ENCODE measurements at regions not wholly inside any gene's neighbourhood (a gene's known extent, or its start where the extent isn't known, plus 50 kb on each side); places are given as distances from the start of the nearest gene placed in this dataset.
"Not testable (repeated sequence)": the region's sequence is repeated elsewhere in the genome, so short reads cannot be mapped to it uniquely, and the experiment has no call there.

- no peak for DNase-seq
Observed at GRCh38 chr1:194358208-194358581, 1171.8 kb upstream of the B3GALT2 start.

DNA sequence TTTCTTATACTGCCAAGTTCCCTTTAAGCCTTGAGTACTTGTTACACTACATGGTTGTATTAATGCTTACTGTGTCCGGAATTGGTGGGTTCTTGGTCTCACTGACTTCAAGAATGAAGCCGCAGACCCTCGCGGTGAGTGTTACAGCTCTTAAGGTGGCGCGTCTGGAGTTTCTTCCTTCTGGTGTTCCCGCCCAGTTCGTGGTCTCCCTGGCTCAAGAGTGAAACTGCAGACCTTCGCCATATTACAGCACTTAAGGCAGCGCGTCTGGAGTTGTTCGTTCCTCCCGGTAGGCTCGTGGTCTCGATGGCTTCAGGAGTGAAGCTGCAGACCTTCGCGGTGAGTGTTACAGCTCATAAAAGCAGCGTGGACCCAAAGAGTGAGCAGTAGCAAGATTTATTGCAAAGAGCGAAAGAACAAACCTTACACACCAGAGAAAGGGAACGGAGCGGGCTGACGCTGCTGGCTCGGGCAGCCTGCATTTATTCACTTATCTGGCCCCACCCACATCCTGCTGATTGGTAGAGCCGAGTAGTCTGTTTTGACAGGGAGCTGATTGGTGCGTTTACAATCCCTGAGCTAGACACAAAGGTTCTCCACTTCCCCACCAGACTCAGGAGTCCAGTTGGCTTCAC is 1171.3 kb upstream of the B3GALT2 start:
- not testable (repeated sequence) for DNase-seq

DNA sequence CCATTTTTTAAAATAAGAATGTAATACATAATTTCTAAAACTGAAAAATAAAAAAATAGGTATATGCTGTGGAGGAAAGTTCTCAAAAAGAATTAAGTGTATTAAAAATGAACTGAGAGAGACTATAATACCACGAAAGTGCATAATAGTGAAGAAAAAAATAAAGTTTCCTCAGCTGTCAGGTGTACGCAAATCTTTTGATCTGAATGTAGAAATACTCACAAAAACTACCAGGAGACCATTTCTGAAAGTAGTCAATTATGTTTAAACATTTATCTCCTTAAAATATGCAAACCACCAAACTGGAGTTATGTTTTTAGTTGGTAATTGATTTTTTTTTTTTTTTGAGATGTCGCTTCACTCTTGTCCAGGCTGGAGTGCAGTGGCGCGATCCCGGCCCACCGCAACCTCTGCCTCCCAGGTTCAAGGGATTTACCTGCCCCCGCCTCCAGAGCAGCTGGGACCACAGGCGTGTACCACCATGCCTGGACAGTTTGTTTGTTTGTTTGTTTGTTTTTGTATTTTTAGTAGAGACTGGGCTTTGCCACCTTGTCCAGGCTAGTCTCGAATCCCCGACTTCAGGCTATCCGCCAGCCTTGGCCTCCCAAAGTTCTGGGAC is 1169.2 kb upstream of the B3GALT2 start:
- no peak for DNase-seq

DNA sequence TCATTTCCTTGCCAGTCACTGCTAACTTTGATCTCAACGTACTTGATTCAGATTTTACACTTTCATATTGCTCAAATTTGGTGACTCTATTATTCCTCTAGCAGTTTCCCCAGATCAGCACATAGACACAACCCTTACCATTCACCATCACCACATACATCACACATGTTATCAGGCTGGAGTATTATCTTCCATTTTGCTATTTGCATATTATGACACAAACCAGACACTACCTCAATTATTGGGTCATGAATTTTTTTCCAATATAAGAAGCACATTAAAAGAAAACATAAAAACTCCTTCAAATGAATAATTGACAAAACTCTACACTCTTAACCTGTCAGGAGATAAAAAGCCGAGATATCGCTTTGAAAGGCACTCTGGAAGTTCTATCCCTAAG is 1166.7 kb upstream of the B3GALT2 start:
- no peak for DNase-seq

- no peak for DNase-seq
Observed at GRCh38 chr1:194347200-194347599, 1160.8 kb upstream of the B3GALT2 start.

- DNase-seq: no peak
Observed at GRCh38 chr1:194342484-194343262, 1156.3 kb upstream of the B3GALT2 start.

DNA sequence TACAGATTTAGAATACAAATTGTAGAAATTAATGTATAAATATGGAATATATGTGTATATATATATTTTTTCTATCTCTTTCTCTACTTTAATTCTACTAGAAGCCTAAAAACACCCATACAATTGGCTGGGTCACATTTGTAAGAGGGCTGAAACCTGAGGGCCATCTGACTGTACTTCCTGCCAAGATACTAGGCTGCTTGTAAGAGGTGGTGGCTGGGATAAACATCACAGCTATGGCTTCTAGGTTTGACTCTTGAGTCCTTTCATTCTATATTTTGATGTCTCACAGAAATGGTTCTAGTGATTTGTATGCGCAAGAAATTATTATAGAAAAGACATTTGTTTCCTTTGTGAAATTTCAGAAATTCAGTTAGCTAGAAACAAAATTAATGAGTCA is 1155.2 kb upstream of the B3GALT2 start:
- no peak for DNase-seq

- DNase-seq: no peak
Observed at GRCh38 chr1:194339471-194339870, 1153.1 kb upstream of the B3GALT2 start.

DNA sequence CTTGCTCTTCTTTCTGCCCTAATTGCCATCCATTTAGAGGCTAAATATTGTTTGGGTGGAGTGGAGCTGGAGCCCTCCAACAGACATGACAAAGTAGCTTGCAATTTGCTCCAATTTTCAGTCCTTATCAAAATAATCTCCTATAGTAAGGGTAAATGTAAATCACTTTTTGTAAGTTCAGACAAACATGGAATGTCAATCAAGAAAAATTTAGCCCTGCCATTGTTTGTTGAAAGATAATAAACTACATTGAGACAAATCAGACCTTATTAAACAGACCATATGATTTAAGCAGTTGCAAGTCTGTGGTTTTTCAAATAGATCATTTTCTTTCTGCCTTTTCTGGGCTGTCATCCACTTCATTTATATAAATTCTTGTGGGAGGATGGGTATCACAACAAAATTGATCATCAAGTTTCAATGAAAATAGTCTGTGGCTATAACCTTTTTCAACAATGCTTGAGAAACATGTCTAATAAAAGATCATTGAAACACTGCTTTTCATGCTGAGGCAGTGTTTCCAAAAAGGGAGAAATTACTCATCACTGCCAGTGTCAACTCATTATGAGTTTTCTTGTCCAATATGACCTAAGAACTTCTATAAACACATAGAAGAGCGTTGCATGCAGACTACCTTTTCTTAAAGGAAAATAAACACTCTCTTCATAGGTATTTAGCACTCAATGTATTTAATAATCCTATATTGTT is 1152.0 kb upstream of the B3GALT2 start:
- DNase-seq: no peak

DNA sequence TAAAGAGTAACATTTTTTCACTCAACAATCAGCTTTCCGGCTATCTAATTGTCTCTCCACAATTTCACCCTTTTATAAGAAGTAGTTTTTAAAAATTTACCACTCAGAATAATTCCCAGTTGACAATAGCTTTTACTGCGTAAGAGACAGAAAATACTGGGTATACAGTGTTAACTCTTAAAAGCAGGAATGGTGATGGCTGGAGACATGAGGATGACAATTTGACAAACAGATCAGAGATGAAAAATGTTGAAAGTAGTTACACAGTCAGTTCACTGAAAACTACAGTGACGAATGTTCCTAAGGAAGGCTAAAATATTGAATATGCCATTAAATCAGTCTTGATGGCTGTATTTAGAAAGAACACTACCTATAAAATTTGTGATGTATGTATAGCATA is 1146.8 kb upstream of the B3GALT2 start:
- no peak for DNase-seq

DNA sequence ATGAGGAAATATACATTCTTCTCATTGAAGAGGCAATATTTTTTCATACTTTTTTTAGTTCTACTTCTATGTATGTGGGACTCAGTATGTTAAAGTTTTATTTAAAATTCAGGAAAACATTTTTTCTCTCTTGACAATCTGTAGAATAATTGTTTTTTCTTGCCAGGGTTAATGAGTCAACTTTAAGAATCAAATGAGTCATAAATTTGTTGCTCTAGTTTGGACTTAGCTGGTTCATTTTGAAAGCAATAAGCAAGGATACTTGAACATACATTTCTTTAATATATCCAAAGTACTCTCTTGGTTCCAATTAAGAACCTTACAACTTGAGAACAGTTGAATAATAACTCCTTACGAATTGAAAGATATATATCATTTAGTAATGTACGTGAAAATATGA is 1145.3 kb upstream of the B3GALT2 start:
- DNase-seq: no peak

DNA sequence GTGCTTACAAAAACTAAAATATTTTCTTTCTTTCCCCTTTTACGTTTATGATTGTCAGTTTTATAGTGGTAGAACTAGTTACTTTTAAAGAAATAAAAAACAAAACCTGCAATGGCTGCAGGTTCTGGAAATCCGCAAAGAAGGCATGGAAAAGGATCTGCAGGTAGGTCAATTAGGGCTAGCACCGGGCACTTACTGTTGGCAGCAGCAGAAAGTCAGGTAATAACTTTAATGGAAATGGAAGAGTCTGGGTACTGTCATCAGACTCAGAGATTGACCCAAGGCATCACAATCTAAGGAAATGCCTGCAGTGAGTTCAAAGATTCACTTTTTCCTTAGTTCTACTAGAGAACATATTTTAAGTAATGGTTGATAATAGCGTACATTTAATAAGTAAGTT is 1136.3 kb upstream of the B3GALT2 start:
- DNase-seq: no peak

DNA sequence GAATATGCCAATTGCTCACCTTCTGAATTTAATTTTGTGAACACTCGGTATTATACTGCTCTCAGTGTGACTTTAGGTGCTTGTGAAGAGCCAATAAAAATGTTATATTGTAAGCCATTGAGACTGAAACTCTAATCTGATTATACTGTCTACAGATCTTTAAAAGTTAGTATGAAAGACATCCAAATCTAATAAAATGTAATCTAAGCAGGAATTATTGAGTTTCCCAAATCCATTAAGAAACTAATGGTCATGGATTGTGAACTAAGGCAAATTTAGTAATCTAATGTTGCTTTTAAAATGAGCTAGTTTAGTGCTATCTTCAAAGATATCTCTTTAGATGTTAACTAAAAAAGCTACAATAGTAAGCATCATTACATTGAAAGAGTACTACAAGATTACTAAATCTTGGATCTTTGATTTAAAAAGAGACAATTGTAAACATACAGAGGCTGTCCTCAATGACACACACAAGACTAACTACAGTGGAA is 1132.4 kb upstream of the B3GALT2 start:
- no peak for DNase-seq

GRCh38 chr1:194309697-194310096 is 1123.3 kb upstream of the B3GALT2 start:
- no peak for DNase-seq

DNA sequence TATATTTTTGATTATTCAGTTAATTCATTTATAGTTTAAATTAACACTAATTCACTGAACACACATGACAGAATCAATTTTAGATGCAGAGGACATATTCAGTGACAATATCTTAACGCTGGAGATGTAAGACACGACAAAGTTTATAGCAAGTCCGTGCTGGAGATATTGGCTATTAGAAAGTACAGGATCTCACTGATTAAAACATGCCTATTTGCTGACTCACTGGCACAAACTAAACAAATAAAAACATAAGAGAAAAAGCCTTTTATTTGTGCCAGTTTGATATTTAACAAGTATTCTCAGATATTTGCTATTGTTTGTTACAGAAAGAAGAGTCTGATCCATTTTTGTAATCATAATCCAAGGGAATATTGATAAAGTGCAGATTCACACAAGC is 1122.9 kb upstream of the B3GALT2 start:
- no peak for DNase-seq

DNA sequence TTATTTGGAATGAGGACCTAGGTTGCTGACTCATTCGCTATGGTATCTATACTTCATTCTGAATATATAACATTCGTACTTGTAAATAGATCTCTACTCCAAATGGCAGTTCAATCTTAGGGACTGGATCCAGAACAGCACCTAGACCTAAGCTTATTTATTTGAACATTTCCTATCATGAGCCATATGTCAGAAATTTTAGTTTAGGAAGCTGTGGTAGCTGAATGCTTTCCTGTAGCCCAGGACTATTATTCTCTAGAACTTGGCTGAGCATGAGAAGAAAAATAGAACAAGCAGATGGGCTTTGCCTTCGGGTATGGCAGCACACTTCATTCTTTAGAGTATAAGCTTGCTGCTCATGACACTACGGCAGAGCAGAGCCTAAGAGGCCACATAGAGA is 1114.4 kb upstream of the B3GALT2 start:
- DNase-seq: no peak

- no peak for DNase-seq
Observed at GRCh38 chr1:194300340-194300739, 1113.9 kb upstream of the B3GALT2 start.

DNA sequence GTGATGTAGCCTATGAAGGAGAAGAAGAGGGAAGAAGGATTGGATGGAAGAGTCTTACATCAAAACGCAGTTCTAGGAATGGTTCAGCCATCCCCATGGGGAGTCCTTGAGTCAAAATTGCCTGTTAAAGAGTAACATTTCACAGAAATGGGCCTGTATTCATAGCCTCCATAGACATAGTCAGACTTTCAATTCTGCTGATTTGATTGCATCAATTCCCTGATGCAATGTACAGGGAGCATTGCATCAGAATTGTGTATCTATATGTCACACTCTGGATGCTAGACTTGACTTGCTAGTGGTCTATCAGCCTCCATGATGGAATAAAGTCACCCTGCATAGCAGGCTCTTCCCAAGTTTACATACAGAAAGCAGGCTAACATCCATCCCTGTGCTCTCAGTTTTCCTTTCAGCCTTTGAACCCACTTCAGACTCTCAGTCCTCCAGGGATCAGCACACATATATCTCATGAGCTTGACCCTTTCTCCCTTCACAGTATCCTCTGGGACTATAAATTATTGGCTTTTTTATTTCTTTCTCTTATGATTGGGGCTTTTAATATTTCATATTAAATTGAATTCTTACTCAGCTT is 1111.7 kb upstream of the B3GALT2 start:
- no peak for DNase-seq

DNA sequence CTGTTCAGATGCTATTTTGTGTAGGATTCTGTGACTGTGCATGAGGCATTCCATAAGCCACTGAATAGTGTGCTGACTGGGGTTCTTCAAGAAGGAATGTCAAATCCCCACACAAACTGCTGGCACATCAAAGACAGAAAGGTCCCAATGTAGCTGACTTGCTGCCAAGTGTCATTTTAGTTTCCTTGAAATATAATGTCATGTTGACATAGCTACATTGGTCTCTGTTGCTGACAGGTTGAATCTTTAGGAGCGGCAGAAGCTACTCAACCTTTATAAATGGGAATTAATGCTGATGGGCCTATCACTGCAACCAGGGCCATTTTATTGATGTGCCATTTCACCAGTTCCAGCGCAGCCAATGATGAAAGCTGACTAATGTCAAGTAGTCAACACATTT is 1110.7 kb upstream of the B3GALT2 start:
- no peak for DNase-seq

GRCh38 chr1:194296201-194296600 is 1109.8 kb upstream of the B3GALT2 start:
- no peak for DNase-seq

DNA sequence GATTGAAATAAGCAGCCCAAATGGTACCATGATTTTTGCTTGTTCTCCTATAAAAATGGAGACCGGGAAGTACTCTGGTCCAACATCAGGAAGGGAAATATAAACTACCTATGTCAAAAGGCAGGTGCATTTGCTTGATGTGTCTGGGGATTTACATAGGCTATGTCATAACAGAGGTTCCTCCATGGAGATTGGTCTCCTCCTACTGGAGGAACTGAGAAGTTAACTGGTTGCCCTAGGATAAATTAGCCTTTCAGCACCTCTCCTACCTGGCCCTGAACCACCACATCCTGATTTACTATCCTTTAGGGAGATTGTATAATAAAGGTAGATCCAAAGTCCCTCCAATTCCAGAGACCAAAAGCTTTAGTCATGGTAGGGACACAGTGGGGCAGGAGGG is 1109.3 kb upstream of the B3GALT2 start:
- DNase-seq: no peak

DNA sequence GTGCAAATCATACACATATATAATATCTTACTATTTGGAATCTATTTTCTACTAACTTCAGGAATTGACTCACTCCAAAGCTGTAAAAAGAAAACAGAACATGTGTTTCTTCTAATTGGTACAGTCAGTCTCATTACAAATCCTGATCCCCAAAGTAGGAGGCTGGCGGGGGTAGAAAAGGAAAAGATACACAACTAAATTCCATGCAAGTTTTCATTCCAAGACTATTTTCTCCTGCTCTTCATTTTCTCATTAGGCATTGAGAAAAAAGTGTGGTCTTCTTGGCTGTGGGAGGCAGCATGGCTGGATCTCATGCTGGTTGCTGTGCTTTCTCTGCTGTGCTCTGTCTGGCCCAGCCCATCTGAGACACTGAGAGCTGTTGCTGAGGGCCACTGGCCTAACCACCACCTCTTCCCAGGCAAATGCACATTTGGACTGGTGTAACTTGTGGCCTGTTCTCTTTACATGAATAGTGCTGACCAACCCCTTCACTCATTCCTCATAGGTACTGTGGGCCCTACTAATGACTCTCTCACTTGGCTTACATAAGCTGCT is 1107.5 kb upstream of the B3GALT2 start:
- DNase-seq: no peak

DNA sequence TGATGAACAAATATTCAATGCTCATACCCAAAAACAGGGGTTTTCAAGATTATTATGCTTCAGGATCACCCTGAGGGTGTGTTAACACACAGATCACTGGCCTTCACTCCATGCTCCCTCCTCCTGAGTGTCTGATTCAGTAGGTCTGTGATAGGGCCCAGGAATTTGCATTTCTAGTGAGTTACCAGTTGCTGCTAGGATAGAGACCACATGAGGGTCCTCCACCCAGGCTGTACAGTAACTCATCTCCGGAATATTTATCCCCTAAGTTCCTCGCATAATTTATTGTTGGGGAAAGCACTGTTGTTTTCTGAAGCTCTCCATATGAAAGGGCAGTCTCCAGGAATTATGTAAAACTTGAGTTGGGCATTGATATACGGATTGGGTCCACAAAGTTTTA is 1106.6 kb upstream of the B3GALT2 start:
- no peak for DNase-seq
